ENCODE measurements at regions not wholly inside any gene's neighbourhood (a gene's known extent, or its start where the extent isn't known, plus 50 kb on each side); places are given as distances from the start of the nearest gene placed in this dataset.

DNA sequence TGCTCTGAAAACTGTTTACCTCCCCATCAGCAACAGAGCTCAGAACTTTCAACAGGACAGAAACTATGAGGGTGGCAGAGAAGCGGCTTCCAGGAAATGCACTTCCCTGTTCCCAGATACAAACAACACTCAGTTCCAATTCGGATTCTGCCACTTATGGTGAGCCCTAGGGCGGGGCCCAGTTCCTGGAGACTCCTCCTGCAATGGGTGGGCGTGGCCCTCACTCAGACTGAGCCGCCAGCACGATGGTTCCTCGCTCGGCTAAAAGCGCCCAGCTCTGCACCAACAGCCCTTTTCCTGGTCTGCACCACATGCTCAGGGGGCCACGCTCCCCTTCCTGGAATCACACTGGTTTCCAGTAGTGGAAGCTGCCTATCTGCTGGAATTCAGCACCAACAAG is 314.1 kb downstream of the CTTN start:
- DNase-seq: no peak

DNA sequence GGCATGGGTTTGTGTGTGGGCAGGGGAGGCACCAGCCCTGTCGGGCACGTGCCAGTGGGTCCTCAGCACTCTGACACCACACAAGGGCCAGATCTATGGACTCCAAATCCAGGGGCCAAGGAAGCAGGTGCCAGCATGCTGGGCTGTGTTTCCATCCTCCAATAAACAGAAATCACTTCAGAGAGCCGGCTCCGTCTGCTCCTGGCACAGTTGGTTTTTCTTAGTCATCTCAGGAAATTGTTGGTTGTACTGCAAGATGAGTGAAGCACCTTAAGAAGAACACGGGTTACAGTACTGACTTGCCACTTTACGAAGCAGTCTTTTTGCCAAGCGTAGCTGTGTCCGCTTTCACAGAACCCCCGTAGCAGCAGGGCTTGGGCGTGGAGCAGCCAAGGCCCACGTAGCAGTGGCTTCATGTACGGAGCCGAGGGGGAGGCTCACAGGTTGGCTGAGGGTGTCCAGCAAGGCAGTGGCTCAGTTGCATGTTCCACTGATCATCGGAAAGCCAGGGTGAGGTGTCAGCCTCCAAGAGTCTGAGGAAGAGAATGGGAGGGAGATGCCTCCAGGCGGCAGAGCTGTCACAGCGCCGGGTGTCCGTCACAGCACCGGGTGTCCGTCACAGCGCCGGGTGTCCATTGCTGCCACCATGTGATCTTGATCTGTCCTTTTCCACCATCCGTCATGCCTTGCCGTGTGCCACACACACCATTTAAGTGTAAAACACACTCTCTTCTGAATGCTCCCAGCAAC is 314.9 kb downstream of the CTTN start:
- DNase-seq: no peak

DNA sequence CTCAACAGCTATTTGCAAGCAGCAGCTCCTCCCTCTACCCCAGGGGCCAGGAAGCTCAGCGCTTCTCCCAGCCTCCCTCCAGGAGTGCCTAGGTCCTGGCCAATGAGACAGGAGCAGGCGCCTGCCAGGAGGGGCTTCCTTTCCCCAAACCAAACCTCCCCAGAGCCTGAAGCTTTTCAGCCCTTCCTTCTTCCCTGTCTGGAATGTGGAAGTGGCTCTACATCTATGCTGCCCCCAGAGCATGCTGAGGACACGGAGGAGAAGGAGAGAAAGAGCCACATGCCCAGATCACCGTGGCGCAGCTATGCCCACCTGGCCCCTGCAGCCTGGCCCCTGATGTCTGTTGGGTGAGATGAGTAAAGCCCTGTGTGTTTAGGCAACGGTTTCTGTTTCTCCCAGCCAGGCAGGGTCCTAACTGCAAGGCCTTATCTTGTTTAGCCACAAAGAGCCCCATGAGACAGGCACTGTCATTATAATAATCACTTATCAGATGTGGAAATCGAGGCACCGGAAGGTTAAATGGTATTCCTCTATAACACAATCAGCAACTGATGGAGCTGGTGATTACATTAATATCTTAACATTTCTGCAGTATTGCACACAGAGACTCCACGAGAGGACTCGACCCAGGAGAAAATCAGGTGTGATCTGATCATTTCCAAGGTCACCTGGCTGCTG is 315.8 kb downstream of the CTTN start:
- no peak for DNase-seq

DNA sequence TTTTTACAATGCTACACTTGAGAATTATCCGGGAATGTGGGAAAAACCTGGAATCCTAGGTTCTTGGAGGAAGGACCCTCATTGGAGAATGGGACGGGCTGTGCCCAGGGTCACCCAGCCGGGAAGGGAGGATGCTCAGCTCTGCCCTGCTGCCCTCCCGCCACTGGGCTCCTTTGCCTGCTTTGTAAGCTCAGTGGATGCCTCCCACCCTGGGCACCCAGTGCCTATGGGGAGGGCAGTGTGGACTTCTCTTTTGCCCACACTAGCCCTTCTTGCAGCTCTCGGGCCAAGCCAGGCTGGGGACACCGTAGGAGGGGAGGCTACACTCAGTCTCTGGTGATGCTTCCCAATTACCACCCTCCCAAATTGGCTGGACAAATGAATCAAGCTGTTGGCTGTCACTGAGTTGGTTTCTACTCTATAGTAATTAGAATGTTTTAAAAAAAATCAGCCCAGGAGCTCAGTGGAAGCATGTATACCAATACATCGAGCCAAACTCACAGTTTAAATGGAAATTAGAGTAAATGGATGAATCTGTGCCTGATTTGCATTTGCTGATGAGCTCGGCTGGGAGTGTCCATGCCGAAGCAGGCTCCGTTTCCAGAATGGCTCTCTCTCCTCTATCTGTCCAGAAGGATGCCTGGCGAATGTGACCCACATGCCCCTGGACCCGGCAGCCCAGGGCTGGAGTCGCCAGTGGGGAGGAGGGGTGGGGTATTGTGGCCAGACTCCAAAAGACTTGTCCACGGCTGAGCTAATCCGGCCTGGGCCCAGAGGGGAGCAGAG is 317.0 kb downstream of the CTTN start:
- no peak for DNase-seq

DNA sequence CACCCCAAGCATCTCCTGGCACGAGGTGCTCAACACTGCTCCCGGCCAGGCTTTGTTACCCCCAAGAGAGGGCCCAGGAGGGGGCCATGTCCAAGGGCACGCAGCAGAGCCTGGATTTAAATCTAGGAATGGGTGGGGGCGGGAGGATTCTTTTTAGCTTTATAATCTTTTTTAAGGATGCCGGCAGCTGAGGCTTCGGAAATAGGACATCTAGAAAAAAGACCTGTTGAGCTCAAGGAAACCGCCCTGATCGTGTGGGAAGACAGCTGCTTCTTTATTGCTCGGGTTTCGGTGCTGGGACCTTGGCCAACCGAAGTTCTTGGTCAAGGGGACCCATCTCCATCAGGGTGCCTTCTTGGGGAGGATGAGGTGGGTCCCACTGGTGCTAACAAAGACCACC is 317.9 kb downstream of the CTTN start:
- no peak for DNase-seq

DNA sequence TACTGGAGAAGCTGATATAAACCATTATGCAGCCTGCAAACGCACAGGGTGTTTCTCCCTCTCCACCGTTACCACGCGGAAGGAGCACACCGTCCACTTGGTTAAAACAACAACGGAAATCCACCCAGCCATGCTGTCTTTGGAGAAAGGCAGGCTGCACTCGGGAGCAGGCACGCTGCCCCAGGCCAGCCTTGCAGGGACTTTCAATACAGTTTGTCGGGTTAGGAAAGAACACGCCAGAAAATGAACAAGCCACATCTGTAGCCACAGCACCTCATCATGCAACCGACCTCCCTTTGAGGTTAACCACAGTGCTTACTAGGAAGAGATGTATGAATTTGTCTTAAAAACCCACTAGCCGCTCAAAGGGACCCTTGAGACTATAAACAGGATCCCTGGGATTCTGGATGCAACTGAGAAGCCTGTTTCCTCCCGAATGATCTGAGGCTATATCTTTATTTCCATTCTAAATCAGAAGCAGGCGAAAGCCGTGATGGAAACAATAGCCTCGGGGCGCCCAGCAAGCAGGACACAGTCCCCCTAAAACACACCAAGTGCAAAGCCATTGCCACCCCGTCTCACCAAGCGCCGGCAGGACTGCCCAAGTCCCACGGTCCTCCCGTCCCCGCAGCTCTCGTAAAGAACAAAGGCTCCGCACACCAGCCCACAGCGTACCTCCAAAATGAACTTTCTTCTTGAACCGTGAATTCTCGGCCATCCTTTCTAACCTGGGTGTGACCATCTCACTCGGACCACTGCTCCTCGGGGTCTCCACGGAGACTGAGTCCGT is 318.9 kb downstream of the CTTN start:
- DNase-seq: no peak

DNA sequence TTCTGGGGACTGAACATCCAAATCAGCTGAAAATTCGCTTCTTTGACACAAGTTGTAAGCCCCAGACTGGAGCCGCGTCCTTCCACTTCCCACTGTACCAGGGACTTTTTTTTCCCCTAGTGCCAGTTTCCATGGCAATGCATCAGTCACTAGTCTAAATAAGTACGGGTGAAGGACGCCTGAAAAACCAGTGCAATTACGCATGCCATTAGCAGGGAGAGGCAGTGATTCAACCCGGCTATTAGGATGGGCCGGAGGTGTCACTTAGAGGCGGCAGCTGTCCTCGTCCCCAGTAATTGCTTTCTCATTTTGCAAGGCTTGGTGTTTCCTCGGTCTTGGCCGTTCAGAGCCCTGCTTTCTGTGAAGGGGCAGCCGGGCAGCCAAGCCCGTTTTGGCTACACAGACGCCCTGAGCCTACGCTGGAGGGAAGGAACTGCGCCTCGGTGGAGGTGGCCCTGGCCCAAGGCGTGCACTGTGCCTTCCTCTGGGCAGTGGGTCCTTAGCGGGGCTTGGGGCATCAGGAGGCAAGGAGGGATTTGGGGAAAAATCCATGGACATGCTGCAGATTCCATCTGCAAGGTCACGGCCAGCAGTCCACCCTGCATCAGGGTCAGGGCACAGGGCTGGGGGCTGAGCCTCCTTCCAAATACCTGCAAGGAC is 319.7 kb downstream of the CTTN start:
- DNase-seq: no peak

DNA sequence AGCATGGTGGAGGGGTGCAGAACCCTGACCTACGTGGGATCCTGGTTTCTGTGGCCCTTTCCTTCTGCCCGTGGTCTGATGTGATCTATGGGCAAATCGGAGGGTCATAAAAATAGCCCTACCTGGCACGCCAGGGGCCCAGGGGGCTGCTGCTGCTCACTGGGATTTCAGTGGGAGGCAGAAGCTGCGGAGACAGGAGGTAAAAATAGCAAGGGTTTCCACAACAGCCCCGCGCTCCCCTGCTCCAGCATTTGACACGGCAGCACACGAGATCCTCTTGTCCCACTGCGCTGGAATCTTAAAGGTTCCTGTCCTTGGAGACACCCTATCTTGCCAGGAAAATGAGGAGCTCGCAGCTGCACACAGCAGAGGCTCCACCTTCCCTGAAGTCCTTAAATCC is 321.2 kb downstream of the CTTN start:
- no peak for DNase-seq

DNA sequence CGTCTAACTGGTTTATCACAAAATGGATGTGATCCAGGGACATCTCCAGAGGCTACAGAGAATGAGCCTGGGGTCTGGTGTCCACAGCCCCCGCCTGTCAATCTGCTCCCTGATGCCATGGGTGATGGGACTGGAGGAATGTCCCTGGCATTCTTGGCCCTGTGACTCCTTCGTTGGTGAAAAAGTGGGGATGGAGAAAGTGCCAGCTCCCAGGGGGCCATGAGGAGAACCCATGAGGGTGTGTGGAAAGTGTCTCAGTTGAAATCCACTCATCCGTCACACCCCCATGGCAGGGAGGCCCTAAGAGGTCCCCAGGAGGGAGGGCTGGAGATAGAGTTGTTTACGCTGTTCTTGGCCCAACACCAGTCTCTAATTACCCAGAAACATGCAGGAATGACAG is 322.0 kb downstream of the CTTN start:
- no peak for DNase-seq

DNA sequence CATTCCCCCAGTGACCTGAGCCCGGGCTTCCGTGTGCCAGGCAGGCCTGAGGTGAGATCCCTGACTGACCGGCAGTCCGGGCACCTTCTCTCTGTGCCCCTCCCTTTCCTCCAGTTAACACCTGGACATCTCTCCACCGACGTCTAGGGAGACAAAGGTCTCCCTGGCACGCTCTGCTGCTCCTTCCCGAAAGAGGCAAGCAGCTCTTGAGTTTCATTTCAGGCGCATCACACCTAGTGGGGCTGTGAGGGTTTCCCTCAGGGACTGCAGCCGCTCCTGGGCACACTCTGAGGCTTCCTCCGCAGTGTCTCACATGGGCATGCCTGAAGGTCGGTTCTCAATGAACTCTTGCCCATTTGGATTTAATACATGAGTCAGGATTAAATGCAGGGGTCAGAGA is 322.7 kb downstream of the CTTN start:
- no peak for DNase-seq

DNA sequence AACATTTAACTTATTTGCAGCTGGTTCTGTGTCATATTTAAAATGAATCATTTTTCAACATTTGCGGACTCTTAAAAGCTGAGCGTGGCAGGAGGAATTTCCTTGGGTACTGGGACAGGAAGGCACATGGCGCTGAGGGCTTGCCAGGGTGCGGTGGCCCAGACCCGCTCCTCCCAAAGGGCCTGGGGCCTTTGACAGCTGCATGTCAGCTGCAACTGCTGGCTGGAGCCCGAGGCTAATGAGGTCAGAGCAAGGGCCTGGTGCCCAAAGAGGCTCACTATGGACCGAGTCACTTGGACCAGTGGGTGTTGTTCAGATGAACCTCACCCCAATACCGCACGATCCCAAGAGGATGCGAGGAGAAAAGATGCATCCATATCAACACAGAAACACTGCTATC is 326.9 kb downstream of the CTTN start:
- DNase-seq: no peak

DNA sequence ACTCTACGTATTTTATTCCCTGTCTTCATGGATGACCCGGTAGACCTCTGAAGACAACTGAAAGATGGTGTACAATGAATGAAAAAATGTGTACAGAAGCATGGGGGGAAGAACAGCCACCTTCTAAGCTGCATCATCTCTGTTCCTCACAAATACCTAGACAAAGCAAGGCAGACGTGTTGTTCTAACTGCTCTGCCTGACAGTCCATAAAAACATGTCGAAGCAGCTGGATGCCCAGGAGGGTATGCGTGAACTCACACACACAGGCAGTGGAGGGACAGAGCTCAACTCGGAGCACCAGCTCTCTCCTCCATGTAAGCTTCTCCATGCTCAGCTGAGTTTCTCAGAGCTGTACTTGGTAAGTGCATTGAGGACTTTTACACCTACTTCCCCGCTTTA is 327.4 kb downstream of the CTTN start:
- no peak for DNase-seq

DNA sequence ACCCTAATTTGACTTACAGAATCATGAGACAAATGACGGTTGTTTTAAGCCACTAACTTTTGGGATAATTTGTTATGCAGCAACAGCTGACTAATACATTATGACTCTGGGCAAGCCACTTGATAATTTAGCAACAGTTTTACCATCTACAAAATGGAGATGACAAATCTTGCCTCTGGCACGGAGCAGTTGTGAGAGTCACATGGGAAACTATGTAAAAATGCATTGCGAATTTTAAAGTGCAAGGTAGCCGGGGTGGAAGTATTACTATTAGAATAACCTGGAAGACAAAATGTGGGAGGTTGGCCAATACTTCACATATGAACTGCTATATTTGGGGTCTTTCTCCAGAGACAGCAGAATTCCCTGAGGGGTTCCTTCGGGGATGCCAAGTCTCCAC is 328.7 kb downstream of the CTTN start:
- no peak for DNase-seq

DNA sequence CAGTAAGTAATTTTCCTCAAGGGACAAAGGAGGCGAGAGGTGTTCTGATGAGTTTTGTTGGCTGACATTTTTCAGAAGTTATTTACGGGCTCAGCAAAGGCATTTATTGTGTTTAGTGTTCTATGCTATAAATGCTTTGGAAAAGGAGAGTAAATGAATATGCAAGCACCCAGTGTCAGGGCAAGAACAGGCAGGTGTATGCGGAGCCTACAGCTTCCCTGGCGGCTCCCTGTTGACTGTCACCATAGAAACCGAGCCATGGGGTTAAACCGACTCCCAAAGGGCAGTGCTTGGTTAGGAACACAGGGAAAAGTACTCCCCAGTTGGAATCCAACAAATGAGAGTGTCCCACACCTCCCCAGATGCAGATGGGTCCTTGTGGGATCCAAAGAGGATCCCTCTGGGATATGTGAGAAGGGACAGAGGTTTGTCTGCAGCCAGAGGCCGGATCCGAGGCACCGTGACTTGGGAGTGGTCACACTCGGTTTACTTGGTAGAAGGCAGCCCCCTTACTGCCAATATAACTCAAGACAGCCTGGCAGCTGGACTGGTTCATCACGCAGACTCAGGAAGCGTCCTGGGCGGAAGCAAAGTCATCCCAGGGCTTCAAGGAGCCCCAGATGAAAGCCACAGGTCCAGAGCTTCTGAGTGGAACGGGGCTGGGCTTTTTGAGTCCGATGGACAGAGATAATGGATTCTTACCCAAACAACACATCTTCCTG is 329.7 kb downstream of the CTTN start:
- DNase-seq: no peak

DNA sequence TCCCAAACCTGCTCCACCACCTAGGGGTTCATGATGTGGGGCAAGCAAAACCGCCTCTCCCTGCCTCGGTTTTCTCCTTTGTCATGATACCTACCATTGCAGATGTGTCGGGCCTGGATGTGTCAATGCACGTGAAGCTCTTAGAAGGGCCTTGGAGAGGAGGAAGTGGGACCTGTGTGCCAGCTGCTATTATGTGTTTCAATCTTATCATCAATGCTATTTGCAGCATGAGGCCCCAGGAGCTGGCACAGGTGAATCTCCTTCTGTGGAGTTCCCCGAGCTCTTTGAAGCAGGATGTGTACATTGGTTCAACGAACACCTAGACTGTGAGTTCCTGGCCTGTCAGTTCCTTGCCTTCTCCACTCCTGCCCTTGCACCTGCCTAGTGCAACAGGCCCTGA is 331.6 kb downstream of the CTTN start:
- no peak for DNase-seq

DNA sequence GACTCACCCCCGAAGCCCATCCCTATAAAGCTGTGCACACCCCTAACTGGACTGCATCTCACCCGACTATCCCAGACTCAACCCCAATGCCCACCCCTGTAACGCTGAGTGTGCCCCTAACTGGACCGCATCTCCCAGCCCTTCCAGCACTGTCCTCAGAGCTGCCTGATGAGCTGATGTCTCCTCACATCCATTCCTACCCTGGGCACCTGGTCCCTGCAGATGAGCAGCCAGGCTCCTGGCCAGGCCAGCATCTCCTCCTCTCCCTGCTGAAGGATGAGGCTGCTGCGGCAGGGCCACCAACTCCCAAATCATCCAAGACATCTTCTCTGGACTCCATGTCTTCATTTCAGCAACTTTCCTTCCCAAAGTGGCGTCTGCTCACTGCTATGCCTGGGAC is 332.1 kb downstream of the CTTN start:
- no peak for DNase-seq

DNA sequence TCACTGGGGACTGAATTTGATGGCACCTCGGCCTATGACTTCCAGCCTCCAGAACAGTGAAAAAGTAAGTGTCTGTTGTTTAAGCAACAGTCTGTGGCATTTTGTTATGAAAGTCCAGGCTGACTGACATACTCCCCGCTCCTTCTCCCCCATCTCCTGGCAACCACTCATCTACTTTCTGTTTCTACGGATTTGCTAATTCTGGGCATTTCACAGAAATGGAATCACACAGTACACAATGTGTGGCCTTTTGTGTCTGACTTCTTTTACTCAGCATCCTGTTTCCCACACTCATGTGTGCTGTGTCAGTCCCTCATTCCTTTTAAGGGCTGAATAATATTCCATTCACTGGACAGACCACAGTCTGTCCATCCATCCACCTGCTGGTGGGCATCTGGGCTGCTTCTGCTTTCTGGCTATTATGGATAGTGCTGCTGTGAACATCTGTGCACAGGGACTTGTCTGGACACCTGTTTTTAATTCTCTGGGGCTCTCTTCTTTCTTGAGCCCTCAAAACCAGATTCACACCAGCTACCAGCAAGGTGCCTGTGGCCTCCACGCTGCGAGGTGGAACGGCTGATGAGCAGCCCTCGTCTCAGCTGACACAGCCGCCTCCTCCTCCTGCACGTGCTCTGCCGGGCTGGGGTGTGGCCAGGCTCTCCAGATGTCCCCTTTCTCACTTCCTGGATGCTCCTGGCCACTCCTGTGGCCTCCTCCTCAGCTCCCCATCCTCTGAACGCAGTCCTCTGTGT is 333.1 kb downstream of the CTTN start:
- no peak for DNase-seq

DNA sequence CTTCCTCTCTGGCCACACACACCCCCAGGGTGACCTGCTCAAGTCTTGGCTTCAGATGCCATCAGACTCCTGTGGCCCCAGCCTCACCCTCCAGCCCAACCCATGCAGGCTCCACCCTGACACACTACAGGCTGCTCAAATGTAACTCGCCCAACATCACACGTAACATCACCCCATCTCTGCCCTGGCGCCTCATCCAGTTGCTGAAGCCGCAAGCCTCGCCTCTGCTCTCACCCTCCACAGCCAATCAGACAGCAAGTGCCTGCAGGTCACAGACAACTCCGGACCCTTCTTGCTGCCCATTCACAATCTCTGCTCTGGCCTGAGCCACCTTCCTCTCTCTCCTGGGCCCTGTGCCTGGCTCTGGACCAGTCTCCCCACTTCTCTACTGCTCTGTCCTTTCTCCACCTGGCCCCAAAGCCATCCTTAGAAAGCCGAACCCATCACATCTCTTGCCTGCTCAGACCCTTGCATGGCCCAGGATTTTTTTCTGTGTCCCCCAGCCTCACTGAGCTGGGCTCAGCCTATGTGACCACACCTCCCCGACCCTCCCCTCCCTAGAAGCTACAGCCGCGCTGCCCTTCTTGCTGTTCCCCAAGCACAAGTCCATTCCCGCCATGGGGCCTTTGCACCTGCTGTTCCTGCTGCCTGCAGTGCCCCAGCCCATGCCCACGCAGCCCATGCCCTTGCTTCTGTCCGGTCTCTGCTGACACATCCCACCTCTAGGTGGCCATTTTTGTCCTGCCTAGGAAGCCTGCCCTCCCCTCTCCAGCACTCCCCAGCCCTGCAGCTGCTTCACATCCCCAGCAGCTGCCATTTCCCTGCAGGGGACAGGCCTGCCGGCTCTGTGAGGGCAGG is 333.9 kb downstream of the CTTN start:
- no peak for DNase-seq

DNA sequence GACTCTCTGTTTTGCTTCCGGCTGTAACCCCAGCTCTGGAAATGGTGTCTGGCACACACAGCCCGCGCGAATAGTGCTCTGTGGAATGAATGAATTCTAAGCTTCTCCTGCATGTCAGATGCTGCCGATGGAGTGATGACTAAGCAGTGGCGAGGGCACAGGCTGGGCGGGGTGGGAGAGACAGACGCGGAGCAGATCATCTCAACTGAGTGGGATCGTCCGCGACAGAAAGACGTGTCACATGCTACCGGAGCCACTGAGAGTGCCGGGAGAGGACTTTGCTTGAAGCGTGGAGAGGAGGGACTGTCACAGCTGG is 334.5 kb downstream of the CTTN start:
- no peak for DNase-seq

All from activated effector memory CD4-positive, alpha-beta T cell treated with Interleukin-2 at 50 U/mL for 16 hours (primary cell).